ENCODE measurements at regions not wholly inside any gene's neighbourhood (a gene's known extent, or its start where the extent isn't known, plus 50 kb on each side); places are given as distances from the start of the nearest gene placed in this dataset.
"Not testable (repeated sequence)": the region's sequence is repeated elsewhere in the genome, so short reads cannot be mapped to it uniquely, and the experiment has no call there.

- H3K27ac ChIP-seq, result no peak overlapping the region
- TF ChIP-seq, protein P1, sequence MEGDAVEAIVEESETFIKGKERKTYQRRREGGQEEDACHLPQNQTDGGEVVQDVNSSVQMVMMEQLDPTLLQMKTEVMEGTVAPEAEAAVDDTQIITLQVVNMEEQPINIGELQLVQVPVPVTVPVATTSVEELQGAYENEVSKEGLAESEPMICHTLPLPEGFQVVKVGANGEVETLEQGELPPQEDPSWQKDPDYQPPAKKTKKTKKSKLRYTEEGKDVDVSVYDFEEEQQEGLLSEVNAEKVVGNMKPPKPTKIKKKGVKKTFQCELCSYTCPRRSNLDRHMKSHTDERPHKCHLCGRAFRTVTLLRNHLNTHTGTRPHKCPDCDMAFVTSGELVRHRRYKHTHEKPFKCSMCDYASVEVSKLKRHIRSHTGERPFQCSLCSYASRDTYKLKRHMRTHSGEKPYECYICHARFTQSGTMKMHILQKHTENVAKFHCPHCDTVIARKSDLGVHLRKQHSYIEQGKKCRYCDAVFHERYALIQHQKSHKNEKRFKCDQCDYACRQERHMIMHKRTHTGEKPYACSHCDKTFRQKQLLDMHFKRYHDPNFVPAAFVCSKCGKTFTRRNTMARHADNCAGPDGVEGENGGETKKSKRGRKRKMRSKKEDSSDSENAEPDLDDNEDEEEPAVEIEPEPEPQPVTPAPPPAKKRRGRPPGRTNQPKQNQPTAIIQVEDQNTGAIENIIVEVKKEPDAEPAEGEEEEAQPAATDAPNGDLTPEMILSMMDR (conservative IDR thresholded peaks at IDR 0.05), result no peak
Observed at GRCh38 chr1:209106861-209107260, 476.7 kb upstream of the CAMK1G start.

GRCh38 chr1:209107535-209107934 is 476.0 kb upstream of the CAMK1G start:
- TF ChIP-seq, protein P1 (conservative IDR thresholded peaks at IDR 0.05), result no peak
- H3K27ac ChIP-seq, result no peak overlapping the region

DNA sequence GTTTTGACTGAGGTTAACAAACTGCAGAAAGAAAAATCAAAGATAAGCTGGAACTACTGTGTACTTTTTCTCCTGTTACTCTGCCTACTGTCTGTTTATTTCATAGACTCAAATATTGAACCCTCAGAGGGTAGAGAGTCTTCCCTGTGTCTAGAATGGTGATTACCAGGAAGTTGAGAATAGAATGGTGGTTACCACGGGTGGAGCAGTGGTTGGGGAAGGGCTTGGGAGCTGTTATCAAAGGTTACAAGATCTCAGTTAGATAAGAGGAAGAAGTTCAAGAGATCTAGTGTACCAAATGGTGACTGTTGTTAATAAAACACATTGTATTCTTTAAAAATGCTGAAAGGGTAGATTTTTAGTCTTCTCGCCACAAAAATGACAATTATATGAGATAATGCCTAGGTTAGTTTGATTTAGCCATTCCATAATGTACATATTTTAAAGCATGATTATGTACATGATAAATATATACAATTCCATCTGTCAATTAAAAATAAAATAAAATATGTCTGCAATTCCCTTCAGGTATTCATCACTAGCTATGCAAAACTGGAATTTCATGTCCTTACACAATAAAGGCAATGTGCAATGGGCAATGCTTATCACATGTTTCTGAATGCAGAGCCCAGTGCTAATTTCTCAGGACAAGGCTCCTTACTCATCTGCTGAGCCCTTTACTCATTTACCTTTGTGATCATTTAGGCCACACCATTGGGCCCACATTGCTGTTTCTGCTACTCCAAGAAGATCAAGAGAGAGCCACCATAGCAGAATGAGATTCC is 474.3 kb upstream of the CAMK1G start:
- TF ChIP-seq, protein P1 (conservative IDR thresholded peaks at IDR 0.05), result no peak
- H3K27ac ChIP-seq, result no peak overlapping the region

DNA sequence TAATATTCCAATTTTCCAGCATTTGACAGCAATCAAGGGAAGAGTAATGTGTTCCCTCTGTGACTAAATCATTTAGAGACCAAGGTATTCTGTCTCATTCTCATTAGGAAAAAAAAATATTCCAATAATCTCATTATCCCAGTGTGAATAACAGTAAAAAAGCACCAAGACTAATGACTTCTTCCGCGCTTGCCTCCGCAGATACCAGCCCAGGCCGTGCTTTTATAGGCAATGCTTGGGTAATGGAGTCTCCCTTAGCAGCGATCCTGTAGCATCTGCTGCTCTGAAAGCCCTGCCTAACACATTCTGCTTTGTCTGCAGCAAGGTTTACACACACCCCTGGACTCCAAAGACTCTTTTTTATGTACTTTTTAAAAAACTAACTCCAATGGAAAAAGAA is 470.0 kb upstream of the CAMK1G start:
- TF ChIP-seq, protein P1 (conservative IDR thresholded peaks at IDR 0.05), result no peak

GRCh38 chr1:209116705-209117104 is 466.8 kb upstream of the CAMK1G start:
- TF ChIP-seq, protein P1 (conservative IDR thresholded peaks at IDR 0.05), result no peak
- no peak overlapping the region for H3K27ac ChIP-seq

More for the DNA sequence above, 470.0 kb upstream of the CAMK1G start:
- H3K27ac ChIP-seq, result no peak overlapping the region

- no peak overlapping the region for H3K27ac ChIP-seq
- TF ChIP-seq, protein P1 (conservative IDR thresholded peaks at IDR 0.05), result no peak
Observed at GRCh38 chr1:209123601-209124000, 459.9 kb upstream of the CAMK1G start.

- not testable (repeated sequence) for H3K27ac ChIP-seq
Observed at GRCh38 chr1:209129091-209129490, 454.4 kb upstream of the CAMK1G start.

GRCh38 chr1:209130886-209131285 is 452.6 kb upstream of the CAMK1G start:
- TF ChIP-seq, protein P1 (conservative IDR thresholded peaks at IDR 0.05), result no peak
- H3K27ac ChIP-seq, result no peak overlapping the region
